GM20000 (cell line): ENCODE measurements at regions not wholly inside any gene's neighbourhood (a gene's known extent, or its start where the extent isn't known, plus 50 kb on each side); places are given as distances from the start of the nearest gene placed in this dataset.

Experiments
- DNase-seq: peaks from one replicate; pipeline ENCODE4 v3.0.0; 2012; ENCODE audit warnings: low spot score
- CTCF ChIP-seq: IDR thresholded peaks from 2 replicates; pipeline ENCODE4 v1.5.1; 2012; ENCODE audit warnings: mild to moderate bottlenecking, control low read depth; ENCODE audit errors: extremely low read depth, missing control alignments

- no peak for TF ChIP-seq CTCF
Measured at GRCh38 chr21:24844671-24845070, 762.6 kb downstream of the MRPL39 start.

GRCh38 chr21:24840287-24840686 lies 767.0 kb downstream of the MRPL39 start:
- TF ChIP-seq CTCF, result no peak
- DNase-seq, result no peak

More at GRCh38 chr21:24844671-24845070, 762.6 kb downstream of the MRPL39 start:
- DNase-seq, result no peak

GRCh38 chr21:24832961-24833360 lies 774.3 kb downstream of the MRPL39 start:
- TF ChIP-seq CTCF, result no peak
- no peak for DNase-seq

GRCh38 chr21:24829397-24829796 lies 777.9 kb downstream of the MRPL39 start:
- no peak for DNase-seq
- TF ChIP-seq CTCF, result no peak

DNA sequence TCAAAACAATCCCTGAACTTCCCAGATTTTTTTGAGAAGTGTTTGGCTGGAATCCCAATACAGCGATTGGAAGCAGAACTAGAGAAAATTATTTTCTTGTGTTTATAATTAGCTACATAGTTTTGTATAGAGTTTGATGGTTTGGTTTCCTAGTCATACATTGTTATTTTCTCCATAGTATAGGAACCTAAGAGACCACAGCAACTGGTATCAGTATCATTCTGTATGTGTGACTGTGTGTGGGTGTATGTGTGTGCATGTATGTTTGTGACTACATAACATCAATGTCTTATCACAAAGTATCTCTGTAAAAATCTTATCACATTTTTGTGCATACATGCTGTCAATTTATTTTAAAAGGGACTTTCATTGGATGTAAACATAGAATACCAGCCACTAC lies 780.5 kb downstream of the MRPL39 start:
- DNase-seq, result no peak
- no peak for TF ChIP-seq CTCF

DNA sequence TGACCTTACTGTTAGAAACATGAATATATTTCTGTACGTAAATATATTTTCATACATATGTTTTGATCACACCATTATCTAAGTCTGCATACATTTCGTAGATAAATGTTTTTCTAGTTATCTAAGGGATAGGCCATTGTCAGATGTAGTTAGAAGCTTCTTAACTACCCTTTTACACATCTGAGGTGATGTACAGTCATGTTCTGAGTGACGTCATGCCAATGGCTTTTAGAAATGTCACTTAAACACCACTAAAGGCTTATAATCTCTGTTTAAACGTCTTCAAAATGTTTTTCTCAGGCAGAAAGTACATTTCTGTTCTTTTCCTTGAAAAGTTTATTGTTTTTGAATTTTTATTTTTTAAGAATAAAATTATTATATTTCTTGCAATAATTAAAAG lies 781.9 kb downstream of the MRPL39 start:
- TF ChIP-seq CTCF, result no peak
- no peak for DNase-seq

- TF ChIP-seq CTCF, result no peak
- DNase-seq, result no peak
Measured at GRCh38 chr21:24824209-24824608, 783.1 kb downstream of the MRPL39 start.
